ENCODE measurements at regions not wholly inside any gene's neighbourhood (a gene's known extent, or its start where the extent isn't known, plus 50 kb on each side); places are given as distances from the start of the nearest gene placed in this dataset.

DNA sequence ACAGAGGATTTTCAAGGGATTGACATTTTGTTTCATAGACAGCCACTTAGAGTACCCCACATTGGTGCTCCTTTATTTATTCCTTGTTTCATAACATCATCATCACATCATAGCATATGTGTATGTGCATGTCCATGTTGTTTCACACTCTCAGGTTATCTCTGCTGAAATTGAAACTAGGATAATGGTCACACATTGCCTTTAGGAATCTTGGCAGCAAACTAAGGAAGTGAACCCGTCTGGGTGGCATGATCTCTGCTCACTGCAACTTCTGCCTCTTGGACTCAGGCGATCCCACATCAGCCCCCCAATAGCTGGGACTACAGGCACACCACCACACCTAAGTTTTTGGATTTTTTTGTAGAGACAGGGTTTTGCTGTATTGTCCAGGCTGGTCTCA is 234.2 kb upstream of the ANKRD50 start:
- ATAC-seq (replicated peaks in 1 of 4), result no peak
- POLR2A ChIA-PET, result no interaction called here

DNA sequence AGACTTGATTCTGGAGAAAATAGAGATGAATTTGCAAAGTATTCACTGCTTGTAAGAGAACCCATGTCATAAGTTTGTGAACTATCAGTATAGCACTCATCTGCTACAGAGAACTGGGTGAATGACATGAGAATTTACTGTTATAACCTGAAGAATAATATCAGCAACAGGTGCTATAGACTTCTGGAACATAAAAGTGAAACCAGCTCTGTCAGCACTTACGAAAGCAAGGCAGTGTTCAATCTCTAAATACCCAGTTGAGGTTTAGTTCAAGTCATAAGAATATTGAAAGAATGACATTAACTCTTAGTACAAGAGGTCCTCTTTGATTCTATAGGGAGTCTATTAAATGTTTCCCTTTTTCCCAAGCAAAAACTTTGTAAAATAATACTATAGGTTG is 232.9 kb upstream of the ANKRD50 start:
- ATAC-seq (replicated peaks in 1 of 4) (no peak), DNase-seq (no peak)
- no peaks in the 10 kb centered on the region for H3K27me3 Mint-ChIP-seq
- Histone ChIP-seq H3K36me3 (ENCODE audit: control insufficient read depth in 2 of 2, extremely low read depth in 1 of 2, insufficient read depth in 1 of 2, low read length in 1 of 2) (no peaks in the 10 kb centered on the region), H3K27me3 (replicated peaks in 1 of 2; ENCODE audit: control insufficient read depth in 2 of 2, extremely low read depth in 1 of 2, insufficient read depth in 2 of 2, low read length in 1 of 2) (no peaks in the 10 kb centered on the region), H3K27ac (ENCODE audit: low read length) (no peak overlapping the region), H3K4me3 (ENCODE audit: control insufficient read depth in 1 of 2, extremely low read depth in 1 of 2, low read length in 1 of 2) (no peak overlapping the region), H3K4me1 (ENCODE audit: control insufficient read depth in 1 of 2, extremely low read depth in 1 of 2, insufficient read depth in 2 of 2, low read length in 2 of 2) (no peaks in the 10 kb centered on the region), H3K9me3 (no peaks in the 10 kb centered on the region)
- no peak overlapping the region for H3K4me3 Mint-ChIP-seq
- no peaks in the 10 kb centered on the region for H3K4me1 Mint-ChIP-seq
- ChIA-PET POLR2A (no interaction called here), CTCF (no interaction called here)
- no peak overlapping the region for H3K27ac Mint-ChIP-seq
- no CpG with 5 or more reads among the region's 1 CpG for WGBS (ENCODE audit: insufficient coverage)
- no peaks in the 10 kb centered on the region for H3K36me3 Mint-ChIP-seq
- H3K9me3 Mint-ChIP-seq, result peaks cover 0 to 4% (median 0%) of the 10 kb centered on the region in 3 donors

More for the DNA sequence above, 234.2 kb upstream of the ANKRD50 start:
- Mint-ChIP-seq H3K27me3 (no peaks in the 10 kb centered on the region), H3K4me3 (no peak overlapping the region), H3K4me1 (no peaks in the 10 kb centered on the region), H3K9me3 (peaks cover 0 to 9% (median 5%) of the 10 kb centered on the region in 3 donors), H3K27ac (no peak overlapping the region), H3K36me3 (no peaks in the 10 kb centered on the region)
- no peak overlapping the region for H3K4me3 ChIP-seq (ENCODE audit: control insufficient read depth in 1 of 2, extremely low read depth in 1 of 2, low read length in 1 of 2)
- DNase-seq, result no peak
- H3K36me3 ChIP-seq (ENCODE audit: control insufficient read depth in 2 of 2, extremely low read depth in 1 of 2, insufficient read depth in 1 of 2, low read length in 1 of 2), result no peaks in the 10 kb centered on the region
- WGBS (ENCODE audit: insufficient coverage), result 71% methylated on average over 1 of the region's 2 CpGs
- H3K9me3 ChIP-seq, result no peaks in the 10 kb centered on the region
- no peaks in the 10 kb centered on the region for H3K4me1 ChIP-seq (ENCODE audit: control insufficient read depth in 1 of 2, extremely low read depth in 1 of 2, insufficient read depth in 2 of 2, low read length in 2 of 2)
- H3K27me3 ChIP-seq (replicated peaks in 1 of 2; ENCODE audit: control insufficient read depth in 2 of 2, extremely low read depth in 1 of 2, insufficient read depth in 2 of 2, low read length in 1 of 2), result no peaks in the 10 kb centered on the region
- CTCF ChIA-PET, result no interaction called here
- no peak overlapping the region for H3K27ac ChIP-seq (ENCODE audit: low read length)

DNA sequence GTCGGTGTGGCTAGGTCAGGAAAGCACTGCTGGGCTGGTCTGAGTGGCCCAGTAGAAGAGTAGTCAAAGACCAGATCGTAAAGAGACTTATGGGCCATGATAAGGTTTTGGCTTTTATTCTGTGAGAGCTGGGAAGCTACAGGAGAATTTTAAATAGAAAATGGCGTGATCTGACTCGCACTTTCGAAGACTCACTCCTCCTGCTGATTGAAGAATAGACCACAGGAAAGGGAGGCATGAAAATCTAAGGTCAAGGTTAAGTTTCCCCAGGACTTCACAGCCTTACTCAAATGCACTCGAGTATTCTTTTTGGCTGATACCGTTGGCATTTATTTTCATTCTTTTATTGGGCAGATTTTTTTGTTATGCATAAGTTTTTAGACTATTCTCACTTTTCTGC is 231.4 kb upstream of the ANKRD50 start:
- Histone ChIP-seq H3K9me3 (no peaks in the 10 kb centered on the region), H3K4me1 (ENCODE audit: control insufficient read depth in 1 of 2, extremely low read depth in 1 of 2, insufficient read depth in 2 of 2, low read length in 2 of 2) (no peaks in the 10 kb centered on the region), H3K27me3 (replicated peaks in 1 of 2; ENCODE audit: control insufficient read depth in 2 of 2, extremely low read depth in 1 of 2, insufficient read depth in 2 of 2, low read length in 1 of 2) (no peaks in the 10 kb centered on the region), H3K27ac (ENCODE audit: low read length) (no peak overlapping the region), H3K36me3 (ENCODE audit: control insufficient read depth in 2 of 2, extremely low read depth in 1 of 2, insufficient read depth in 1 of 2, low read length in 1 of 2) (no peaks in the 10 kb centered on the region), H3K4me3 (ENCODE audit: control insufficient read depth in 1 of 2, extremely low read depth in 1 of 2, low read length in 1 of 2) (no peak overlapping the region)
- ChIA-PET POLR2A (no interaction called here), CTCF (no interaction called here)
- DNase-seq (no peak), ATAC-seq (replicated peaks in 1 of 4) (no peak)
- Mint-ChIP-seq H3K4me1 (no peaks in the 10 kb centered on the region), H3K27ac (no peak overlapping the region), H3K4me3 (no peak overlapping the region), H3K27me3 (no peaks in the 10 kb centered on the region), H3K9me3 (peaks cover 0 to 4% (median 3%) of the 10 kb centered on the region in 3 donors), H3K36me3 (no peaks in the 10 kb centered on the region)
- 81% methylated on average over 2 of the region's 7 CpGs for WGBS (ENCODE audit: insufficient coverage)

DNA sequence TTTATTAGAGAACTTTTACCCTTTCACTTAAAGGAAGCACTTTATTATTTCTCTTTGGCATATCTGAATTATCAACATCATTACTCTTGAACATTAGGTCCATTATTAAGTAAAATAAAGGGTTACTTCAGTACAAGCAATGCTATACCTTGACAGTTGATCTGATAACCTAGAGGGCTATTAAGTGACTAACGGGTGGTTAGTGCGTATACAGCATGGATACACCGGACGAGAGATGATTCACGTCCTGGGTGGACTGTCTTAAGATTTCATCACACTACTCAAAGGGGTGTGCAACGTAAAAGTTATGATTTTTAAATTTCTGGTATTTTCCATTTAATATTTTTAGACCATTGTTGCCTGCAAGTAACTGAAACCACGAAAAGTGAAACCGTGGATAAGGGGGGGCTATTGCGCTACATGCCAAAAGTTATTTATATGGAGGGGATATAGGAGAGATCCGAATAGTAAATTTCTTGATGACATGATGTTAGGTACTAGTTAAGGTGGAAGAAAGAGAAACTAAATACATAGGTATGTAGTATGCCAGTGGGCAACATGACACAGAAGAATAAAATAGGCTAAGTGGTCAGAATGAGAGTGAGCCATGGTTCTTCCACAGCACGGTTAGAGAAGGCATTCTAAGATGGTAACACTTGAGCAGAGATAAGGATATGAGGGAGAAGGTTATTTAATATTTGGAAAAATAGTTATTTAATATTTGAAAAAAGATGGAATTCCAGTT is 230.8 kb upstream of the ANKRD50 start:
- no peaks in the 10 kb centered on the region for H3K9me3 ChIP-seq
- H3K4me1 Mint-ChIP-seq, result no peaks in the 10 kb centered on the region
- no peaks in the 10 kb centered on the region for H3K36me3 Mint-ChIP-seq
- H3K27ac ChIP-seq (ENCODE audit: low read length), result no peak overlapping the region
- no peak overlapping the region for H3K27ac Mint-ChIP-seq
- no peak for DNase-seq
- no peak overlapping the region for H3K4me3 ChIP-seq (ENCODE audit: control insufficient read depth in 1 of 2, extremely low read depth in 1 of 2, low read length in 1 of 2)
- H3K27me3 ChIP-seq (replicated peaks in 1 of 2; ENCODE audit: control insufficient read depth in 2 of 2, extremely low read depth in 1 of 2, insufficient read depth in 2 of 2, low read length in 1 of 2), result no peaks in the 10 kb centered on the region
- ChIA-PET CTCF (no interaction called here), POLR2A (no interaction called here)
- ATAC-seq (replicated peaks in 1 of 4), result no peak
- H3K36me3 ChIP-seq (ENCODE audit: control insufficient read depth in 2 of 2, extremely low read depth in 1 of 2, insufficient read depth in 1 of 2, low read length in 1 of 2), result no peaks in the 10 kb centered on the region
- H3K9me3 Mint-ChIP-seq, result peaks cover 0 to 3% (median 2%) of the 10 kb centered on the region in 3 donors
- no peak overlapping the region for H3K4me3 Mint-ChIP-seq
- H3K4me1 ChIP-seq (ENCODE audit: control insufficient read depth in 1 of 2, extremely low read depth in 1 of 2, insufficient read depth in 2 of 2, low read length in 2 of 2), result no peaks in the 10 kb centered on the region
- WGBS (ENCODE audit: insufficient coverage), result 82% methylated on average over 4 of the region's 11 CpGs
- H3K27me3 Mint-ChIP-seq, result no peaks in the 10 kb centered on the region

DNA sequence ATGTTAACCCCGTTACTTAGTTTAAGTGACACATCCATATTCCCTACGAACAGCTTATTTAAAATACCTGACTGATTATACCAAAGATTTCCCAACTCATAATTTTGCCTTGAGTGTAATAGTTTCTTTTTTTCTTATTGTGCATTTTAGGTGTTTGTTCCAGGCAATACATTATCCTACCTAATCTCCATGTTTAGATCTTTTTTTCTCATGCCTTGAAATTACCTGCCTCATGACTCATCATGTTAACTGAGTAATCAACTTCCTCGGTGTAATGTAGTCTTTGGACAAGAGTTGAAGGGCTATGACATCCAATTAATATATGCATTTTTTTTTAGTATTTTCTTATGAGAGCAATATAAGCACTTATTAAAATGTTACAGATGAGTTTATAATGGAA is 228.7 kb upstream of the ANKRD50 start:
- Histone ChIP-seq H3K4me3 (ENCODE audit: control insufficient read depth in 1 of 2, extremely low read depth in 1 of 2, low read length in 1 of 2) (no peak overlapping the region), H3K27ac (ENCODE audit: low read length) (no peak overlapping the region), H3K36me3 (ENCODE audit: control insufficient read depth in 2 of 2, extremely low read depth in 1 of 2, insufficient read depth in 1 of 2, low read length in 1 of 2) (no peaks in the 10 kb centered on the region), H3K9me3 (no peaks in the 10 kb centered on the region), H3K27me3 (replicated peaks in 1 of 2; ENCODE audit: control insufficient read depth in 2 of 2, extremely low read depth in 1 of 2, insufficient read depth in 2 of 2, low read length in 1 of 2) (no peaks in the 10 kb centered on the region), H3K4me1 (ENCODE audit: control insufficient read depth in 1 of 2, extremely low read depth in 1 of 2, insufficient read depth in 2 of 2, low read length in 2 of 2) (no peaks in the 10 kb centered on the region)
- DNase-seq, result no peak
- WGBS (ENCODE audit: insufficient coverage), result 80% methylated on average over 1 of the region's 3 CpGs
- POLR2A ChIA-PET, result no interaction called here
- Mint-ChIP-seq H3K9me3 (peaks cover 0 to 10% (median 0%) of the 10 kb centered on the region in 3 donors), H3K4me3 (no peak overlapping the region), H3K27me3 (no peaks in the 10 kb centered on the region), H3K4me1 (no peaks in the 10 kb centered on the region), H3K36me3 (no peaks in the 10 kb centered on the region), H3K27ac (no peak overlapping the region)
- ATAC-seq (replicated peaks in 1 of 4), result no peak
- CTCF ChIA-PET, result no interaction called here

DNA sequence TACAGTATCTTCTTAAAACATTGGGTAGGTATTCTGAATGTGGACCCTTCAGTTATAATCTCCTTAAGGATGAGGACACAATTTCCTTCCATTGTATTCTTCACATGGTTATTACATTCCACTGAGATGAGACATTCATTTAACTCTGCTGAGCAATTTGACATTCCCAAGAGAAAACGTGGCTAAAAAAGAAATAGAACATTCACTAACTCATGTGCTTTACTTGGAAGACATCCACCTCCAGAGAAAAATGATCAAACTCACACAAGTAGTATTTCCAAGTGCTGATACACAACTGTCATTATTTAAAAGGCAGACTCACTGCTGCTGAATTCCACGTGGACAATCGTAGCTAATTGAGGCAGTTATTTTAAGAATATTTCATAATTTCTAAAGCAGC is 227.9 kb upstream of the ANKRD50 start:
- Histone ChIP-seq H3K4me1 (ENCODE audit: control insufficient read depth in 1 of 2, extremely low read depth in 1 of 2, insufficient read depth in 2 of 2, low read length in 2 of 2) (no peaks in the 10 kb centered on the region), H3K27ac (ENCODE audit: low read length) (no peak overlapping the region), H3K27me3 (replicated peaks in 1 of 2; ENCODE audit: control insufficient read depth in 2 of 2, extremely low read depth in 1 of 2, insufficient read depth in 2 of 2, low read length in 1 of 2) (no peaks in the 10 kb centered on the region), H3K36me3 (ENCODE audit: control insufficient read depth in 2 of 2, extremely low read depth in 1 of 2, insufficient read depth in 1 of 2, low read length in 1 of 2) (no peaks in the 10 kb centered on the region), H3K9me3 (no peaks in the 10 kb centered on the region), H3K4me3 (ENCODE audit: control insufficient read depth in 1 of 2, extremely low read depth in 1 of 2, low read length in 1 of 2) (no peak overlapping the region)
- DNase-seq (no peak), ATAC-seq (replicated peaks in 1 of 4) (no peak)
- CTCF ChIA-PET, result no interaction called here
- Mint-ChIP-seq H3K9me3 (peaks cover 0 to 10% (median 0%) of the 10 kb centered on the region in 3 donors), H3K27ac (no peak overlapping the region), H3K4me3 (no peak overlapping the region), H3K27me3 (no peaks in the 10 kb centered on the region), H3K4me1 (no peaks in the 10 kb centered on the region), H3K36me3 (no peaks in the 10 kb centered on the region)
- POLR2A ChIA-PET, result no interaction called here
- WGBS (ENCODE audit: insufficient coverage), result no CpG with 5 or more reads among the region's 3 CpGs

DNA sequence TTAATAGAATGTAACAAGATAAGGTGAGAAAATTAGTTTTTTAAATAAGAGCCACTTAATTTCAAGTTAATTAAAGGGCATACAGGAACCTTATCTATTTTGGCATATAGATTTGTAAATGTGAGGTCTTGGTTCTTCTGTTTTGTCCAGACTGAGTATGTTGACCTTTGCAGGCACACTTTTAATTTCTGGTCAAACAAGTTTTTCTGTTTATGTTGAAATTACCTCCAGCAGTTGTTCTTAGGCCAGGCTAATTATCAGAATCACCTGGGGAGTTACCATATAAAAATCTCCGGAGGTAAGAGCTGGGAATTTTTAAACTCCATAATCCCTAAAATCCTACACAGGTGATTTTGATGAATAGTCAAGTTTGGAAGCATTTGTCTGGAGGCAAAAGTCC is 227.4 kb upstream of the ANKRD50 start:
- Mint-ChIP-seq H3K27ac (no peak overlapping the region), H3K4me3 (no peak overlapping the region), H3K27me3 (no peaks in the 10 kb centered on the region), H3K9me3 (peaks cover 0 to 10% (median 0%) of the 10 kb centered on the region in 3 donors), H3K4me1 (no peaks in the 10 kb centered on the region), H3K36me3 (no peaks in the 10 kb centered on the region)
- ChIA-PET CTCF (no interaction called here), POLR2A (no interaction called here)
- Histone ChIP-seq H3K36me3 (ENCODE audit: control insufficient read depth in 2 of 2, extremely low read depth in 1 of 2, insufficient read depth in 1 of 2, low read length in 1 of 2) (no peaks in the 10 kb centered on the region), H3K27ac (ENCODE audit: low read length) (no peak overlapping the region), H3K4me1 (ENCODE audit: control insufficient read depth in 1 of 2, extremely low read depth in 1 of 2, insufficient read depth in 2 of 2, low read length in 2 of 2) (no peaks in the 10 kb centered on the region), H3K27me3 (replicated peaks in 1 of 2; ENCODE audit: control insufficient read depth in 2 of 2, extremely low read depth in 1 of 2, insufficient read depth in 2 of 2, low read length in 1 of 2) (no peaks in the 10 kb centered on the region), H3K9me3 (no peaks in the 10 kb centered on the region), H3K4me3 (ENCODE audit: control insufficient read depth in 1 of 2, extremely low read depth in 1 of 2, low read length in 1 of 2) (no peak overlapping the region)
- DNase-seq (no peak), ATAC-seq (replicated peaks in 1 of 4) (no peak)
- no CpG with 5 or more reads among the region's 1 CpG for WGBS (ENCODE audit: insufficient coverage)
